Cardiac muscle cell (in vitro differentiated cells and primary cell): ENCODE measurements at regions not wholly inside any gene's neighbourhood (a gene's known extent, or its start where the extent isn't known, plus 50 kb on each side); places are given as distances from the start of the nearest gene placed in this dataset.

Experiments
- DNase-seq, 2 donors: peaks; one replicate each; pipeline versions ENCODE4 v3.0.0 to v3.0.0-alpha.2; 2010 to 2017; ENCODE audit warnings: low read depth in 1 of 2, low spot score in 1 of 2
- H3K27ac ChIP-seq: fragments of 200-600 bp; sonication (generic); 2 replicates; pipeline ENCODE4 v1.5.1; 2016
- H3K27me3 ChIP-seq: fragments of 200-600 bp; sonication (generic); 2 replicates; pipeline ENCODE4 v1.6.0; 2016; ENCODE audit warnings: control low read depth
- H3K36me3 ChIP-seq: fragments of 200-600 bp; sonication (generic); 2 replicates; pipeline ENCODE4 v1.5.1; 2016; ENCODE audit warnings: control low read depth
- H3K4me1 ChIP-seq: fragments of 200-600 bp; sonication (generic); 2 replicates; pipeline ENCODE4 v1.8.1; 2017; ENCODE audit warnings: low read depth, mild to moderate bottlenecking, mixed run types
- H3K4me3 ChIP-seq: fragments of 200-600 bp; sonication (generic); 2 replicates; pipeline ENCODE4 v1.5.1; 2016; ENCODE audit warnings: mild to moderate bottlenecking
- H3K9me3 ChIP-seq: fragments of 200-600 bp; sonication (generic); 2 replicates; pipeline ENCODE4 v1.5.1; 2017; ENCODE audit warnings: low read depth, mild to moderate bottlenecking, control low read depth
- CTCF ChIP-seq: IDR thresholded peaks from 2 replicates; pipeline ENCODE4 v1.5.1; 2012; ENCODE audit warnings: low read depth, mild to moderate bottlenecking, low read length

GRCh38 chr7:135856356-135857144, 107.9 kb upstream of the FAM180A start:
- no peaks in the 10 kb centered on the region for H3K4me1 ChIP-seq
- no peaks in the 10 kb centered on the region for H3K36me3 ChIP-seq
- H3K9me3 ChIP-seq: no peaks in the 10 kb centered on the region
- H3K4me3 ChIP-seq: no peak overlapping the region
- H3K27ac ChIP-seq: no peak overlapping the region
- H3K27me3 ChIP-seq: no peaks in the 10 kb centered on the region
- peak in 1 of 2 donors; percentile 72 for DNase-seq
- TF ChIP-seq CTCF: no peak

GRCh38 chr7:135855846-135856245, 107.2 kb upstream of the FAM180A start:
- Histone ChIP-seq H3K27me3 (no peaks in the 10 kb centered on the region), H3K4me3 (no peak overlapping the region), H3K4me1 (no peaks in the 10 kb centered on the region), H3K36me3 (no peaks in the 10 kb centered on the region), H3K9me3 (no peaks in the 10 kb centered on the region), H3K27ac (no peak overlapping the region)
- TF ChIP-seq CTCF: no peak
- DNase-seq: peak in 1 of 2 donors; percentile 28

- Histone ChIP-seq H3K9me3 (no peaks in the 10 kb centered on the region), H3K36me3 (no peaks in the 10 kb centered on the region), H3K4me3 (no peak overlapping the region), H3K27me3 (no peaks in the 10 kb centered on the region), H3K4me1 (no peaks in the 10 kb centered on the region), H3K27ac (no peak overlapping the region)
- DNase-seq: no peak
- TF ChIP-seq CTCF: no peak
Measured at GRCh38 chr7:135853499-135853898, 104.9 kb upstream of the FAM180A start.

GRCh38 chr7:135853008-135853407, 104.4 kb upstream of the FAM180A start:
- Histone ChIP-seq H3K4me1 (no peaks in the 10 kb centered on the region), H3K27ac (no peak overlapping the region), H3K27me3 (no peaks in the 10 kb centered on the region), H3K36me3 (no peaks in the 10 kb centered on the region), H3K4me3 (no peak overlapping the region), H3K9me3 (no peaks in the 10 kb centered on the region)
- DNase-seq: no peak
- TF ChIP-seq CTCF: no peak

- TF ChIP-seq CTCF: no peak
Measured at GRCh38 chr7:135847242-135847641, 98.6 kb upstream of the FAM180A start.

More at GRCh38 chr7:135847242-135847641, 98.6 kb upstream of the FAM180A start:
- H3K9me3 ChIP-seq: no peaks in the 10 kb centered on the region
- DNase-seq: no peak
- H3K36me3 ChIP-seq: no peaks in the 10 kb centered on the region
- no peak overlapping the region for H3K4me3 ChIP-seq
- H3K27ac ChIP-seq: no peak overlapping the region
- no peaks in the 10 kb centered on the region for H3K4me1 ChIP-seq
- H3K27me3 ChIP-seq: no peaks in the 10 kb centered on the region
